PC-9 (cell line): ENCODE measurements at regions not wholly inside any gene's neighbourhood (a gene's known extent, or its start where the extent isn't known, plus 50 kb on each side); places are given as distances from the start of the nearest gene placed in this dataset.

Experiments
- BruUV-seq: library from RNA; stranded (reverse); fragments of 400-500 nt; replicated peaks from 2 replicates; lab custom pipeline; 2021; lab: Mats Ljungman, UMichigan
- CTCF ChIA-PET: fragments of 300-600 bp; sonication (Branson Sonifier 250); formaldehyde crosslinking; loops from one replicate; lab custom pipeline; 2022; ENCODE audit warnings: antibody characterized with exemption; lab: Charles Lee
- POLR2A ChIA-PET: fragments of 300-600 bp; sonication (Branson Sonifier 250); formaldehyde crosslinking; loops from one replicate; lab custom pipeline; 2022; ENCODE audit warnings: antibody characterized with exemption; ENCODE audit not compliant: unreplicated experiment; lab: Charles Lee
- DNase-seq, 2 experiments: peaks; one replicate each; pipeline versions ENCODE4 v3.0.0 to v3.0.0-alpha.2; 2015 to 2022; ENCODE audit warnings: mixed read lengths in 1 of 2
- H2AFZ ChIP-seq: fragments of 200-600 bp; sonication (generic); 2 replicates; pipeline ENCODE4 v1.8.1; 2017; ENCODE audit warnings: antibody characterized with exemption
- H3F3A ChIP-seq: fragments of 200-600 bp; sonication (generic); 2 replicates; pipeline ENCODE4 v1.8.1; 2017; ENCODE audit warnings: antibody characterized with exemption, mild to moderate bottlenecking, low read depth; ENCODE audit not compliant: insufficient read depth
- H3K27ac ChIP-seq: fragments of 200-600 bp; sonication (generic); 2 replicates; pipeline ENCODE4 v1.6.1; 2016; ENCODE audit warnings: mixed run types
- H3K27me3 ChIP-seq: fragments of 200-600 bp; sonication (generic); 2 replicates; pipeline ENCODE4 v1.6.1; 2016; ENCODE audit warnings: low read depth, mixed run types; ENCODE audit not compliant: insufficient read depth
- H3K36me3 ChIP-seq: fragments of 200-600 bp; sonication (generic); 2 replicates; pipeline ENCODE4 v1.6.1; 2016; ENCODE audit warnings: low read depth, mixed run types
- H3K4me1 ChIP-seq: fragments of 200-600 bp; sonication (generic); replicated peaks from 2 replicates; pipeline ENCODE4 v1.6.1; 2016; ENCODE audit warnings: mixed run types; ENCODE audit not compliant: insufficient read depth
- H3K4me2 ChIP-seq: fragments of 200-600 bp; sonication (generic); 2 replicates; pipeline ENCODE4 v1.6.1; 2017; ENCODE audit warnings: mixed run types
- H3K4me3 ChIP-seq: fragments of 200-600 bp; sonication (generic); 2 replicates; pipeline ENCODE4 v1.6.1; 2016; ENCODE audit warnings: mixed run types
- H3K79me2 ChIP-seq: fragments of 200-600 bp; sonication (generic); 2 replicates; pipeline ENCODE4 v1.6.1; 2017; ENCODE audit warnings: low read depth, mixed run types
- H3K9me2 ChIP-seq: fragments of 200-600 bp; sonication (generic); 2 replicates; pipeline ENCODE4 v1.8.1; 2017; ENCODE audit warnings: mild to moderate bottlenecking; ENCODE audit not compliant: insufficient read depth
- H3K9me3 ChIP-seq: fragments of 200-600 bp; sonication (generic); 2 replicates; pipeline ENCODE4 v1.8.1; 2016; ENCODE audit warnings: low read depth; ENCODE audit not compliant: insufficient read depth
- H4K20me1 ChIP-seq: fragments of 200-600 bp; sonication (generic); 2 replicates; pipeline ENCODE4 v1.8.1; 2017; ENCODE audit not compliant: insufficient read depth
- CTCF ChIP-seq: fragments of 200-600 bp; sonication (generic); conservative IDR thresholded peaks from 2 replicates; pipeline ENCODE4 v1.6.1; 2017; ENCODE audit warnings: mixed run types, antibody characterized with exemption, mild to moderate bottlenecking, moderate library complexity
- EZH2 ChIP-seq: fragments of 200-600 bp; sonication (generic); IDR thresholded peaks from 2 replicates; pipeline ENCODE4 v1.8.0; 2017; ENCODE audit warnings: antibody characterized with exemption, low read depth
- intact Hi-C: fragments of 100-400 bp; cut with micrococcal nuclease; formaldehyde crosslinking; loops from one replicate; pipeline ENCODE4 v1.10.0; 2022; ENCODE audit not compliant: unreplicated experiment

DNA sequence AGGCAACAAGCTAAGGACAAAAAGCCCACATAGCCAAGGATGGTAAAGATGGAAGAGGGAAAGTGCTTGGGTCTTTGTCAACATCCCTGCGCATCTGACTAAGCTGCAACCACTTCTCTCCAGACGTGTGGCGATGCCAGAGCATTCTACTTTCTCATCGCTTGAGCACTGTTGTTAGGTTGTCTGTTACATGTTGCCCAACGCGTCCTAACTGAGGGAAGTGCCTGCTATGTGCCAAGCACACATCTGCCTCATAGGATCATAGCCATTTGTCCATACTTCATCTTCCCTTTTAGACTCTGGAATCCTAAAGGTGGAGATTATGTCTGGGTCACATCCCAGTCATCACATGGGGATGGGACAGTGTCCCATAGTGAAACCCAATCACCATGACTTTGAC is 464.9 kb downstream of the MATN1 start:
- Histone ChIP-seq H4K20me1 (no peaks in the 10 kb centered on the region), H3K4me1 (no peaks in the 10 kb centered on the region), H3K27ac (no peak overlapping the region), H2AFZ (no peak overlapping the region), H3K4me3 (no peak overlapping the region), H3K27me3 (peaks cover 52% of the 10 kb centered on the region), H3K9me2 (no peaks in the 10 kb centered on the region), H3K9me3 (no peaks in the 10 kb centered on the region), H3K36me3 (no peaks in the 10 kb centered on the region), H3F3A (no peaks in the 10 kb centered on the region), H3K79me2 (no peaks in the 10 kb centered on the region), H3K4me2 (no peak overlapping the region)
- no peak for DNase-seq
- intact Hi-C loops: no loop called here
- no peak for TF ChIP-seq CTCF
- no peak for TF ChIP-seq EZH2
- no TSS peak for BruUV-seq
- ChIA-PET POLR2A (no interaction called here), CTCF (no interaction called here)

DNA sequence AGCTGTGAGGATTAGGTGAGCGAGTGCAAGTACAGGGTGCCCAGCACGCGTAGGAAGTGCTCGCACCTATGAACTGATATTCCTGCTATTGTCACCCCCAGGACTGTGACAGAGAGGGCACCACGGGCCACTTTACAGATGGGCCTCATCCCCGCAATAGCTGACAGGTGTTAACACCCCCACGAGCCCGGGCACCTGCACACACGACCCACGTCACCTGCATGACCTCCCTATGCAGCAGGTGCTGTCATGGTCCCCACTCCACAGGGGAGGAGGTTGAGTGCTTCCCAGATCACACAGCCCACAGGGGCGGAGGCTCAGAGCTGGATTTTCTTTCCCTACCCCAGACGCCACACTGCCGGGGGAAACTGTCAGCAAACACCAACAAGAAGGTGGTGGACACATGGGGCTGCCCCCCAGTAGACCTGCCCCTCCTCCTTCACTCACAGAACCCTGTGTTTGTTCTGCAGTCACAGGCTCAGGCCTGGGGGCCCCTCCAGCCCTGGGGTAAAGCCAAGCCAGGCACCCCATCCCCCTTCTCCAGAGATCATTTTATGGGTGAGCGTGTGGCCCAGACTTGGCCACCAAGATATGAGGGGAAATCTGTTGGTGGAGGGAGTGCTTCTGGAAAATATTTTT is 465.5 kb downstream of the MATN1 start:
- H3K9me2 ChIP-seq: no peaks in the 10 kb centered on the region
- no peaks in the 10 kb centered on the region for H3K4me1 ChIP-seq
- H3K4me2 ChIP-seq: no peak overlapping the region
- intact Hi-C loops: no loop called here
- H3F3A ChIP-seq: no peaks in the 10 kb centered on the region
- H4K20me1 ChIP-seq: no peaks in the 10 kb centered on the region
- no peaks in the 10 kb centered on the region for H3K36me3 ChIP-seq
- CTCF ChIA-PET: no interaction called here
- DNase-seq: no peak
- no peaks in the 10 kb centered on the region for H3K79me2 ChIP-seq
- no peak overlapping the region for H3K27ac ChIP-seq
- H2AFZ ChIP-seq: no peak overlapping the region
- peaks cover 52% of the 10 kb centered on the region for H3K27me3 ChIP-seq
- no peaks in the 10 kb centered on the region for H3K9me3 ChIP-seq
- no TSS peak for BruUV-seq
- no peak for TF ChIP-seq CTCF
- TF ChIP-seq EZH2: no peak
- POLR2A ChIA-PET: no interaction called here
- no peak overlapping the region for H3K4me3 ChIP-seq

DNA sequence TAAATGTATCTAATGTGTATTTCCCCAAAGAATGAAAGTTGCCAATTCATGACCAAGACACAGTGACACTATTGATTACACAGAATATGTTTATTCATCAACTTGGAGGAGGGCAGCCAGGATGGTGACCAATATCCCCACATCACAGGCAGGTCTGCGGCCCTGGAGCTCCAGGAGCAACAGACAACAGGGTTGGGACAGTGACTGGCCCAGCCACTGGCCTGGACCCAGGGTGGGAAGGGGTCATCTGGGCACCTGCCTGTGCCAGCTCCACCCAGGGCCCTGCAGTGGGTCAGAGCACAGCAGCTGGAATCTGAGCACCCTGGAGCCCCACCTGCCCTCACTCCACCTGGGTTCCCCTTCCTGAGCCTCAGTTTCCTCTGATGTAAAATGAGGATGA is 466.1 kb downstream of the MATN1 start:
- intact Hi-C loops: no loop called here
- Histone ChIP-seq H3K36me3 (no peaks in the 10 kb centered on the region), H3K27me3 (peaks cover 57% of the 10 kb centered on the region), H3K9me3 (no peaks in the 10 kb centered on the region), H3K4me3 (no peak overlapping the region), H3K4me2 (no peak overlapping the region), H3K9me2 (no peaks in the 10 kb centered on the region), H3K27ac (no peak overlapping the region), H3K4me1 (no peaks in the 10 kb centered on the region), H3K79me2 (no peaks in the 10 kb centered on the region), H4K20me1 (no peaks in the 10 kb centered on the region), H2AFZ (no peak overlapping the region), H3F3A (no peaks in the 10 kb centered on the region)
- ChIA-PET CTCF (no interaction called here), POLR2A (no interaction called here)
- DNase-seq: no peak
- no TSS peak for BruUV-seq
- no peak for TF ChIP-seq CTCF
- TF ChIP-seq EZH2: no peak
